ENCODE measurements at regions not wholly inside any gene's neighbourhood (a gene's known extent, or its start where the extent isn't known, plus 50 kb on each side); places are given as distances from the start of the nearest gene placed in this dataset.

DNA sequence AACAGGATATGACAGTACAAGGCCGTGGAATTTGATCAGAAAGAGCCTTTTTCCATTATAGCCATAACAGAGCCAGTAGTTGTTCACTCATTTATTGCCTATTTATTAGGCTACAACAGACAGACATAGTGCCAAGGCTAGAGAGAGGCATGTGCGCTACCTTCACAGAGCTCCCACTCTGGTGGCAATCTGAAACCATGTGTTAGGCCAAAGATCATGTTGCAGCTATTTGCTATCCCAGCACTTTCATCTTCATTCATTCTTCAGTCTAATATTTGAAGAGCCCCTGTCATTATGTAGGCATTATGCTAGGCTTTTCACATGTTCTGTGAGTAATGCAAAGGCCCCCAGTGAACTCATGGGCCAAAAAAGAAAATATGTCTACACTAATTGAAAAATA, 404.8 kb downstream of the IGSF11 start:
- TF ChIP-seq, protein P1, sequence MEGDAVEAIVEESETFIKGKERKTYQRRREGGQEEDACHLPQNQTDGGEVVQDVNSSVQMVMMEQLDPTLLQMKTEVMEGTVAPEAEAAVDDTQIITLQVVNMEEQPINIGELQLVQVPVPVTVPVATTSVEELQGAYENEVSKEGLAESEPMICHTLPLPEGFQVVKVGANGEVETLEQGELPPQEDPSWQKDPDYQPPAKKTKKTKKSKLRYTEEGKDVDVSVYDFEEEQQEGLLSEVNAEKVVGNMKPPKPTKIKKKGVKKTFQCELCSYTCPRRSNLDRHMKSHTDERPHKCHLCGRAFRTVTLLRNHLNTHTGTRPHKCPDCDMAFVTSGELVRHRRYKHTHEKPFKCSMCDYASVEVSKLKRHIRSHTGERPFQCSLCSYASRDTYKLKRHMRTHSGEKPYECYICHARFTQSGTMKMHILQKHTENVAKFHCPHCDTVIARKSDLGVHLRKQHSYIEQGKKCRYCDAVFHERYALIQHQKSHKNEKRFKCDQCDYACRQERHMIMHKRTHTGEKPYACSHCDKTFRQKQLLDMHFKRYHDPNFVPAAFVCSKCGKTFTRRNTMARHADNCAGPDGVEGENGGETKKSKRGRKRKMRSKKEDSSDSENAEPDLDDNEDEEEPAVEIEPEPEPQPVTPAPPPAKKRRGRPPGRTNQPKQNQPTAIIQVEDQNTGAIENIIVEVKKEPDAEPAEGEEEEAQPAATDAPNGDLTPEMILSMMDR (IDR thresholded peaks at IDR 0.05): no peak
- no peak for TF ChIP-seq POLR2A (IDR thresholded peaks at IDR 0.05)
- no peak for TF ChIP-seq EP300 (IDR thresholded peaks at IDR 0.05; ENCODE audit: low read depth)
- no peak for TF ChIP-seq POLR2AphosphoS5 (IDR thresholded peaks at IDR 0.05)

All from transverse colon (tissue), 4 donors.